Ovary (tissue), 7 donors: ENCODE measurements at regions not wholly inside any gene's neighbourhood (a gene's known extent, or its start where the extent isn't known, plus 50 kb on each side); places are given as distances from the start of the nearest gene placed in this dataset.

Source experiments
- DNase-seq, 5 donors: peaks; one replicate each; pipeline ENCODE4 v3.0.0-alpha.2; 2019 to 2020
- H3K27ac ChIP-seq, 2 donors: fragments of 200-600 bp; one replicate each; pipeline versions ENCODE4 v1.5.1 to v1.8.0; 2019 to 2022
- H3K27me3 ChIP-seq: fragments of 200-600 bp; one replicate; pipeline ENCODE4 v1.8.0; 2022
- H3K36me3 ChIP-seq: fragments of 200-600 bp; sonication (generic); one replicate; pipeline ENCODE4 v1.5.1; 2019
- H3K4me1 ChIP-seq: one replicate; pipeline ENCODE4 v1.8.1; 2013; ENCODE audit warnings: mild to moderate bottlenecking, moderate library complexity; ENCODE audit not compliant: insufficient read depth
- H3K4me3 ChIP-seq: fragments of 200-600 bp; sonication (generic); one replicate; pipeline ENCODE4 v1.5.1; 2017
- H3K9me3 ChIP-seq, 2 donors: fragments of 200-600 bp in 1 of 2; sonication (generic) in 1 of 2; one replicate each; pipeline versions ENCODE4 v1.5.1 to v1.8.1; 2013 to 2019; ENCODE audit warnings: mild to moderate bottlenecking in 1 of 2, moderate library complexity in 1 of 2
- EP300 ChIP-seq: sonication (generic); formaldehyde crosslinking; IDR thresholded peaks from one replicate; pipeline ENCODE4 v1.6.1; 2017; ENCODE audit warnings: antibody characterized with exemption
- POLR2A ChIP-seq: fragments of 450-650 bp; IDR thresholded peaks from one replicate; pipeline ENCODE4 v1.6.1; 2017; ENCODE audit warnings: antibody characterized with exemption, mild to moderate bottlenecking, moderate library complexity
- WGBS, 3 donors: extraction: QIAGEN DNeasy Blood & Tissue Kit in 1 of 3; methylation state at CpG; one replicate each; pipeline versions ENCODE4 v1.1.5 to v1.1.7; 2013 to 2017; 5-methylcytosine and 5-hydroxymethylcytosine counted together
- intact Hi-C, 4 donors: fragments of 100-400 bp; cut with DNase I; formaldehyde crosslinking; loops; one replicate each; pipeline versions ENCODE4 v1.11.0 to v1.15.1; 2022 to 2023
- TF ChIP-seq, protein P1 (sequence below), 3 donors: fragments of 450-650 bp in 2 of 3; fragments of 200-600 bp in 1 of 3; IDR thresholded peaks; one replicate each; pipeline versions ENCODE4 v1.5.1 to v1.8.0; 2016 to 2022; ENCODE audit warnings: antibody characterized with exemption in 3 of 3, mild to moderate bottlenecking in 1 of 3
- donor health status: DM: no; HTN: no; CAD: no; lungs with moderate emphysema.
- donor health status: DM: no; HTN: no; CAD: no.
- donor health status: Bipolar disorder and iron deficiency.
- donor health status: DM: no; HTN: no; CAD: no.
- donor health status: DM: yes; HTN: yes; CAD: no.

DNA sequence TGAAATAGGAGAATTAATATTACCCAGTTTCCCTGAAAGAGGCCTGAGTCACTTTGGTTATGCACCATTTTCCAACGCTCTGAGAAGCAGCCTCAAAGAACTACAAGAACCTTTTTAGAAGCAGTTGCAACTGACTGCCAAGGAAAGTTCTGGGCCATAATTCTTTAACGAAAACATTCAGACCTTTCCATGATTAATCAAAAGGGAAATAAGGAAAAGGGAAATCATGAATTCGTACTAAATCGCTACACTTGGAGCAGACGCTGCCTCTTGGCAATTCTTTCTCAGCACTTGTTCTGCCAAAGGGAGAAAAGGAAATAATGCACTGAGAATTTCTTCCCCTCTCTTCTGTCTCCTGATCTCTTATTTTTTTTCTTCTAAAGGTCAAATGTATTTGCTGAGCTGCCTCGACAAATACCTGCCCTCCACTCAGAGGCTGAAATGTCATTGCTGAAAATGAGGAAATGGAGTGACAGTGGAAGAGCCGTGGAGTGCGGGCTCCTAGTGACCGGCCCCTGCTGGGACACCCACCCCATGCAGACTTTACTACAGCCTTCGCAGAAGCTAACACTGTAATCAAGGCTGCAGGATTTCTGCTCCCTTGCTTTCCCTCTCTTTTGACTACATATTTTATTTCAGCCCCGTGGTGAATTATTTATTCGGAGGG is 67.9 kb upstream of the GALNT2 start:
- H3K9me3 ChIP-seq, result no peaks in the 10 kb centered on the region
- H3K4me1 ChIP-seq, result peaks cover 5% of the 10 kb centered on the region
- H3K4me3 ChIP-seq, result no peak overlapping the region
- DNase-seq, result no peak
- no peaks in the 10 kb centered on the region for H3K27me3 ChIP-seq
- 23 to 45% (median 40%) methylated on average over 12 of the region's 12 CpGs for WGBS, 3 donors
- H3K36me3 ChIP-seq, result no peaks in the 10 kb centered on the region
- peak overlapping the region in 1 of 2 donors; percentile 57 for H3K27ac ChIP-seq
- no peak for TF ChIP-seq EP300
- no peak for TF ChIP-seq POLR2A
- TF ChIP-seq, protein P1, sequence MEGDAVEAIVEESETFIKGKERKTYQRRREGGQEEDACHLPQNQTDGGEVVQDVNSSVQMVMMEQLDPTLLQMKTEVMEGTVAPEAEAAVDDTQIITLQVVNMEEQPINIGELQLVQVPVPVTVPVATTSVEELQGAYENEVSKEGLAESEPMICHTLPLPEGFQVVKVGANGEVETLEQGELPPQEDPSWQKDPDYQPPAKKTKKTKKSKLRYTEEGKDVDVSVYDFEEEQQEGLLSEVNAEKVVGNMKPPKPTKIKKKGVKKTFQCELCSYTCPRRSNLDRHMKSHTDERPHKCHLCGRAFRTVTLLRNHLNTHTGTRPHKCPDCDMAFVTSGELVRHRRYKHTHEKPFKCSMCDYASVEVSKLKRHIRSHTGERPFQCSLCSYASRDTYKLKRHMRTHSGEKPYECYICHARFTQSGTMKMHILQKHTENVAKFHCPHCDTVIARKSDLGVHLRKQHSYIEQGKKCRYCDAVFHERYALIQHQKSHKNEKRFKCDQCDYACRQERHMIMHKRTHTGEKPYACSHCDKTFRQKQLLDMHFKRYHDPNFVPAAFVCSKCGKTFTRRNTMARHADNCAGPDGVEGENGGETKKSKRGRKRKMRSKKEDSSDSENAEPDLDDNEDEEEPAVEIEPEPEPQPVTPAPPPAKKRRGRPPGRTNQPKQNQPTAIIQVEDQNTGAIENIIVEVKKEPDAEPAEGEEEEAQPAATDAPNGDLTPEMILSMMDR (IDR thresholded peaks at IDR 0.05), result no peak
- intact Hi-C loops, result no loop called here

DNA sequence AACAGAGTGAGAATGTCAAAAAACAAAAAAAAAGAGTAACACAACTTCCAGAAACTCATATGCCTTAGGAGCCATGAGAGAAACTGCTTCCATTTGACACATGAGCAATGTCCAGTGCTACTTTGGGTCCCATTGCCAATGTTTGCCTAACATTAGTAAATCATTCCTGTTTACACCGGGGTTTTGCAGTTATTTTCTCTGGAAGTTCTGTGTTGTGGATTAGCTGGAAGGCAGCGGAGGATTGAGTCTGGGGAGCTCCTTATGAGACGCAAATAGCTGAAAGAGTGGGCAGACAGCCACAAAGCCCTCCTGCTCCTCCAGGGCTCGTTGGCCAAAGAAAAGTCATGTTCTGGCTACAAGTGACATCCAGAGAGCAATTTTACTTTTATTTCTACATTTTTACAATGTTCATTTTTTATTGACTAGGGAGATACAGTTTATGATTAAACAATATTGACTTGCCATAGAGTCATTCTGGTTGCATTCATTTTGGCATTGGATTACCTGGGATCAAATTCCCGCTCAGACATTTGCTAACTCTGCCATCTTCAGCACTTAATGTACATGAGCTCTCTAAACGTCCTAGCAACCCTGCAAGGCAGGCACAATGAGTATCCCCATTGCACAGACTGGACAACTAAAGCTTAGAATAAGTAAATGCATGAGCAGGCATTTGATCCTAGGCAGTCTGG is 66.4 kb upstream of the GALNT2 start:
- H3K36me3 ChIP-seq, result no peaks in the 10 kb centered on the region
- H3K27ac ChIP-seq, result no peak overlapping the region
- DNase-seq, result no peak
- intact Hi-C loops, result no loop called here
- no peaks in the 10 kb centered on the region for H3K9me3 ChIP-seq
- TF ChIP-seq, protein P1 (IDR thresholded peaks at IDR 0.05), result no peak
- no peak for TF ChIP-seq EP300
- TF ChIP-seq POLR2A, result no peak
- peaks cover 5% of the 10 kb centered on the region for H3K4me1 ChIP-seq
- H3K4me3 ChIP-seq, result no peak overlapping the region
- H3K27me3 ChIP-seq, result no peaks in the 10 kb centered on the region
- WGBS, 3 donors, result 66 to 81% (median 71%) methylated on average over 6 of the region's 6 CpGs

DNA sequence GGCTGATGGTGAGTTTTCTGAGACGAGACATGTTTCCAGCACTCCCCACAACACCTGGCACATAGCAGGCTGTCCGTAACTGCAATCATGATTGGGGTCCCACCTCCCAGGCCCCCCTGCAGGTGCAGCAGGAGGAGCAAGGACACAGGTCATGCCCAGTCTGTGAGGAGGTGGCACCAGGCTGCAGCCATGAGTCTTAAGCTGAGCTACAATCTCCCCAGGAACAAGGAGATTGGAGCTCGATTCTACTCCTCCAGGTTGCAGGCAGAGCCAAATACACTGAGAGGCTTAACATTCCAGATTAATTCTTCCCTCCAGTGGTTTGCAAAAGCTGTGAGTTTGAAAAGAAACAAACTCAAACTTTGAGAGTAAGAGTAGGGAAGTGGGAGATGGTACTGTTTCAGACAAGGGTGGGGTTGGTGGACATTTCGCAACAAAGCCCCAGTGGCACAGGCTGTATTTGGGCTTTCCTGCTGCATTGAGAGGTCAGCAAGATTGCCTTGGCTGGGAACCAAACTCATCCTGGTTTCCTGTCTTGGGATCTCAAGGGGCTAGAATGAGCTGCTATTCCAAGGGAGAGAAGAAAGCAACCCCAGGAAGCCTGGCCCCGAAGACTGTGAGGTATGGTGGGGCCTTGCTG is 64.8 kb upstream of the GALNT2 start:
- WGBS, 3 donors, result 46 to 56% (median 51%) methylated on average over 5 of the region's 5 CpGs
- DNase-seq, result peak in 4 of 5 donors; percentile 29 to 50 (median 42)
- no peaks in the 10 kb centered on the region for H3K36me3 ChIP-seq
- H3K27me3 ChIP-seq, result no peaks in the 10 kb centered on the region
- intact Hi-C loops, result no loop called here
- peaks cover 5% of the 10 kb centered on the region for H3K4me1 ChIP-seq
- H3K27ac ChIP-seq, result no peak overlapping the region
- no peak overlapping the region for H3K4me3 ChIP-seq
- no peaks in the 10 kb centered on the region for H3K9me3 ChIP-seq
- TF ChIP-seq POLR2A, result no peak

DNA sequence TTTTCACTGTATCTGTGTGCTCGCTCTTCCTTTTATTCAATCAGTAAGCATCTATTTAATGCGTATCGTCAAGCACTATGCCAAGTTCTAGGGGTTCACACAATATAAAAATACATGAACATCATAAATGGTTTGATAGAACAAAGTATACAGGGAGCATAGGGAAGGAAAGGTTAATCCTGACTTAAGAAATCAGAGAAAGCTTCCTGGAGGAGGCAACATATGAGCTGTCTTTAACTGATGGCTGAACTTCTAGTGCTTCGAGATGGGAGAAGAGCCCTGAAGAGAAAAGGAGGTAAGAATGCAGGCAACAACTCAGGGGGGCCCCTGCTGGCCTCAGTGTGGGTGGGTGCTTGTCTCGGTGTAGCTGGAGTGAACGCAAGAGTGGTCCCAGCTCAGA is 63.6 kb upstream of the GALNT2 start:
- intact Hi-C loops, result no loop called here
- WGBS, 3 donors, result 94 to 96% (median 95%) methylated on average over 6 of the region's 6 CpGs
- Histone ChIP-seq H3K27me3 (no peaks in the 10 kb centered on the region), H3K4me3 (no peak overlapping the region), H3K36me3 (no peaks in the 10 kb centered on the region), H3K27ac (no peak overlapping the region), H3K9me3 (no peaks in the 10 kb centered on the region), H3K4me1 (peaks cover 5% of the 10 kb centered on the region)
- DNase-seq, result no peak
- TF ChIP-seq POLR2A (no peak), EP300 (no peak)
- TF ChIP-seq, protein P1 (IDR thresholded peaks at IDR 0.05), result no peak

DNA sequence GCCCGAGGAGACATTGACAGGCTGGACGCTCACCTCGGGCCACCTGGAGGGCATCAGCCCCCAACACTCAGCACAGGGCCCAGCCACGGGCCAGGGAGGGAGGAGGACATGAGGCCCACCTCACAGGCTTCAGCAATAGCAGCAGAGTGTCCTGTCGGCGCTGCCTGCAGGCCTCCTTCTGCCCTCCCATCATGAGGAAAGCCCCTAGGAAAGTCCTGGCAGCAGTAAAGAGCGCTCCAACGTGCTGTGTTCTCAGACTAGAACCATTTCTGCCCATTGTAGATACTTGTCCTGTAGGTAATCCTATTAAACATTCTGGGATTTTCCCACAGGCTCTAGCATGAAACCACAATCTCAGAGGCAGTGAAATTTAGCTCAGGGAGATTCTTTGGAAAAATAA is 62.0 kb upstream of the GALNT2 start:
- intact Hi-C loops, result no loop called here
- Histone ChIP-seq H3K9me3 (no peaks in the 10 kb centered on the region), H3K27ac (no peak overlapping the region), H3K4me3 (no peak overlapping the region), H3K27me3 (no peaks in the 10 kb centered on the region), H3K36me3 (no peaks in the 10 kb centered on the region), H3K4me1 (peaks cover 4% of the 10 kb centered on the region)
- WGBS, 3 donors, result 78 to 82% (median 80%) methylated on average over 8 of the region's 8 CpGs
- DNase-seq, result no peak
- TF ChIP-seq EP300 (no peak), POLR2A (no peak)
- TF ChIP-seq, protein P1 (IDR thresholded peaks at IDR 0.05), result no peak
